ENCODE measurements at regions not wholly inside any gene's neighbourhood (a gene's known extent, or its start where the extent isn't known, plus 50 kb on each side); places are given as distances from the start of the nearest gene placed in this dataset.
"Not testable (repeated sequence)": the region's sequence is repeated elsewhere in the genome, so short reads cannot be mapped to it uniquely, and the experiment has no call there.

DNA sequence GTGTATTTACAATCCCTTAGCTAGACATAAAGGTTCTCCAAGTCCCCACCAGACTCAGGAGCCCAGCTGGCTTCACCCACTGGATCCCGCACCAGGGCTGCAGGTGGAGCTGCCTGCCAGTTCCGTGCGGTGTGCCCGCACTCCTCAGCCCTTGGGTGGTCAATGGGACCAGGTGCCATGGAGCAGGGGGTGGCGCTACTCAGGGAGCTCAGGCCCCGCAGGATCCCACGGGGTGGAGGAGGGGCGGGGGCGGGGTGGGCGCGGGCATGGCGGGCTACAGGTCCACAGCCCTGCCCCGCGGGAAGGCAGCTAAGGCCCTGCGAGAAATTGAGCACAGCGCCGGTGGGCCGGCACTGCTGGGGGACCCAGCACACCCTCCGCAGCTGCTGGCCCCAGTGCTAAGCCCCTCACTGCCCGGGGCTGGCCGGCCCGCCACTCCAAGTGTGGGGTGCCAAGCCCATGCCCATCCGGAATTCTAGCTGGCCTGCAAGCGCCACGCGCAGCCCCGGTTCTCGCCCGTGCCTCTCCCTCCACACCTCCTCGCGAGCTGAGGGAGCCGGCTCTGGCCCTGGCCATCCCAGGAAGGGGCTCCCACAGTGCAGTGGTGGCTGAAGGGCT, 99.8 kb upstream of the STARD4 start:
- H3K4me1 ChIP-seq; H3K4me3 ChIP-seq; DNase-seq (ENCODE audit: low spot score in 2 of 2); H3K36me3 ChIP-seq (replicated peaks); in situ Hi-C loops (cut with MboI; ENCODE audit: low sequenced_read_pairs); H3K27me3 ChIP-seq (ENCODE audit: low read depth); H3K9me3 ChIP-seq: not testable (repeated sequence)

GRCh38 chr5:111606194-111606593, 93.9 kb upstream of the STARD4 start:
- in situ Hi-C loops (cut with MboI; ENCODE audit: low sequenced_read_pairs) = no loop called here
- H3K4me3 ChIP-seq = no peak overlapping the region
- H3K27me3 ChIP-seq (ENCODE audit: low read depth) = no peaks in the 10 kb centered on the region
- no peaks in the 10 kb centered on the region for H3K9me3 ChIP-seq
- no peaks in the 10 kb centered on the region for H3K36me3 ChIP-seq (replicated peaks)
- H3K4me1 ChIP-seq = no peaks in the 10 kb centered on the region
- no peak for DNase-seq (ENCODE audit: low spot score in 2 of 2)

GRCh38 chr5:111603446-111603827, 91.1 kb upstream of the STARD4 start:
- no peak for DNase-seq (ENCODE audit: low spot score in 2 of 2)
- H3K9me3 ChIP-seq = no peaks in the 10 kb centered on the region; the same call in 1 of the 2 replicates
- no peak overlapping the region for H3K4me3 ChIP-seq
- in situ Hi-C loops (cut with MboI; ENCODE audit: low sequenced_read_pairs) = no loop called here
- H3K4me1 ChIP-seq = no peaks in the 10 kb centered on the region
- H3K27me3 ChIP-seq (ENCODE audit: low read depth) = no peaks in the 10 kb centered on the region
- H3K36me3 ChIP-seq (replicated peaks) = no peaks in the 10 kb centered on the region

DNA sequence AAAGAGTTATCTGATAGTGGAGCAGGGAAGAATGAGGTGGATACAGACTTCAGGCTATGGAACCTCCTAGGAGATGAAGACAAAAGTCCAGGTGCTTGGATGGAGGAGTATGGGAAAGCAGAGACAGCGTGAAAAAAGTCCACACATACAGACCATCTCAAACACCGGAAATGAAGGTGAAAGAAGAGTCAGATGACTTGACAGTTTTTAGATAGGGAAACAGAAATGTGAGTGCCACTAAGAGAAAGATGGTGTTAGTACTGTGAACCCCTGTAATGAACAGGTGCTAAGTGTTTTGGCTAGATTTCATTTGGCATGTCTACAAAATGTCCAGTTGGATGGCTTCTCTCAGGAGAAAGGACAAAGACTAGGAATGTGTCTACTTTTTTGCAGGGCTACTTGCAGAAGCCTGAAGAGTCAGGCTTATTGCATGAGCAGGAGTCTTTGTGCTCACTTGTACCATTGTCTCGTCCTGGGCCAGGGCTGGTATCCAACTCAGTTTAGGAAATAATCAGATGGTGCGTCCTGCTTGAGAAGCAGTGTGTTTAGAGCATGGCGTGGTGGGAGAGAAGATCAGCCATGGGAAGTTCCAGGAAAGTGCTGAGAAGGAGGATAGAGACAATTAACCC, 90.6 kb upstream of the STARD4 start:
- no peaks in the 10 kb centered on the region for H3K4me1 ChIP-seq
- in situ Hi-C loops (cut with MboI; ENCODE audit: low sequenced_read_pairs) = no loop called here
- no peaks in the 10 kb centered on the region for H3K36me3 ChIP-seq (replicated peaks)
- no peaks in the 10 kb centered on the region for H3K27me3 ChIP-seq (ENCODE audit: low read depth)
- H3K4me3 ChIP-seq = no peak overlapping the region
- H3K9me3 ChIP-seq = no peaks in the 10 kb centered on the region; the same call in 1 of the 2 replicates
- no peak for DNase-seq (ENCODE audit: low spot score in 2 of 2)

DNA sequence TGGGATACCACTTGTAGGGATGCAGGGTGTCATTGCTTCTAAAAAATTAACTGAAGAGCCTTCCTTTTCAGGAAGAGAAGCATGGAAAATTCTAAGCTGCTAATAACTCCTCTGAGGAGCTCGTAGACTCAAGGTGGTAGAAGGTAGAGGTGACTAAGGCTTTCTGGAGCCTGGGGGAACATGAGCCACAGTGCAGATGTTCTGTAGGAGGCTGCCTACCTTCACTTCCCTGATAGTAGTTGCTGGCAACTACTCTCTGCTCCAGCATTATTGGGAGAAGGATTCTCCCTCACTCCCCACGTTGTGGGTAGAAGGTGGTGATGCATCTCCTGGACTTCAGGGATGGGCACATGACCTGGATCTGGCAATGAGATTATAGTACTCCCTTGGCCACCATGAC, 86.7 kb upstream of the STARD4 start:
- H3K36me3 ChIP-seq (replicated peaks) = no peaks in the 10 kb centered on the region
- DNase-seq (ENCODE audit: low spot score in 2 of 2) = no peak
- H3K4me1 ChIP-seq = no peaks in the 10 kb centered on the region
- no peak overlapping the region for H3K4me3 ChIP-seq
- no peaks in the 10 kb centered on the region for H3K27me3 ChIP-seq (ENCODE audit: low read depth)
- in situ Hi-C loops (cut with MboI; ENCODE audit: low sequenced_read_pairs) = no loop called here
- no peaks in the 10 kb centered on the region; the same call in 1 of the 2 replicates for H3K9me3 ChIP-seq

DNA sequence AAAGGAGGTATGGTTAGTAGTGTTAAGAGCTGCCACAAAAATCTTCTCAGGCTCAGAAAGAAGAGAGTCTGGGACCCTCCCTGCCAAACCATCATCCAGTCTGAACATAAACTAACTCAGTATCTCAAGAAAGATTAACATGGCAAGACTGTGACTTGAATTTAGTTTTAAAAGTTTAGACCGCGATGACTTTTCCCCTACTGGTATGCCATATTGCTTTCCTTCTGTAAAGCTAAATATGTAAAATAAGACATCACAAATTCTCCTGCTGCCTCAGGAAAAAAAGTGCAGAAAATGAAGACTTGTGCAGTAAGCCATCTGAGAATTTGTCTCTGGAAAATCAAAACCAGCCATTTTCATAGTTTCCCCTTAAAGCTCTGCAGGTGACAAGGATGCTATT, 85.2 kb upstream of the STARD4 start:
- in situ Hi-C loops (cut with MboI; ENCODE audit: low sequenced_read_pairs) = no loop called here
- DNase-seq (ENCODE audit: low spot score in 2 of 2) = no peak

GRCh38 chr5:111596705-111597104, 84.4 kb upstream of the STARD4 start:
- no peaks in the 10 kb centered on the region; the same call in 1 of the 2 replicates for H3K9me3 ChIP-seq
- H3K27me3 ChIP-seq (ENCODE audit: low read depth) = no peaks in the 10 kb centered on the region
- H3K36me3 ChIP-seq (replicated peaks) = no peaks in the 10 kb centered on the region
- no peaks in the 10 kb centered on the region for H3K4me1 ChIP-seq
- H3K4me3 ChIP-seq = no peak overlapping the region
- DNase-seq (ENCODE audit: low spot score in 2 of 2) = no peak
- in situ Hi-C loops (cut with MboI; ENCODE audit: low sequenced_read_pairs) = no loop called here

More for the DNA sequence above, 85.2 kb upstream of the STARD4 start:
- H3K4me3 ChIP-seq = no peak overlapping the region
- no peaks in the 10 kb centered on the region for H3K36me3 ChIP-seq (replicated peaks)
- H3K9me3 ChIP-seq = no peaks in the 10 kb centered on the region; the same call in 1 of the 2 replicates
- H3K4me1 ChIP-seq = no peaks in the 10 kb centered on the region
- no peaks in the 10 kb centered on the region for H3K27me3 ChIP-seq (ENCODE audit: low read depth)

GRCh38 chr5:111595425-111595824, 83.1 kb upstream of the STARD4 start:
- H3K9me3 ChIP-seq = no peaks in the 10 kb centered on the region; the same call in 1 of the 2 replicates
- DNase-seq (ENCODE audit: low spot score in 2 of 2) = no peak

DNA sequence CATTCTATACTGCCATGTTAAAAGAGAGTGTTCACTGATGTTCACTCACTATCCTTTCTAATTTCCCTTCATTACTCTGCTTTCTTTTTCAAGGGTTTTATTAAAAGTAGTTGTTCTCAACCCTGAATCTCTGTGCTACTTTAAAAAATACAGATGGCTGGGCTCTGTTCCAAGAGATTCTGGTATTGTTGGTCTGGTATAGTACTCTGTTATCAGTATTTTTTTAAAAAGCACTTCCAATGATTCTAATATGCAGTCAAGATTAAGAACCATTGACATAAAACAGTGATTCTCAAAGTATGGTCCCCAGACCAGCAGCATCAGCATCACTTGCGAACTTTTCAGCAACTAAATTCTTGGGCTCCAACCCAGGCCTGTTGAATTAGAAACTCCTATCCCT, 77.0 kb upstream of the STARD4 start:
- Histone ChIP-seq H3K9me3 (no peaks in the 10 kb centered on the region), H3K27me3 (ENCODE audit: low read depth) (no peaks in the 10 kb centered on the region), H3K4me1 (no peaks in the 10 kb centered on the region)

More at GRCh38 chr5:111595425-111595824, 83.1 kb upstream of the STARD4 start:
- H3K36me3 ChIP-seq (replicated peaks) = no peaks in the 10 kb centered on the region
- no peak overlapping the region for H3K4me3 ChIP-seq
- in situ Hi-C loops (cut with MboI; ENCODE audit: low sequenced_read_pairs) = no loop called here
- H3K27me3 ChIP-seq (ENCODE audit: low read depth) = no peaks in the 10 kb centered on the region
- H3K4me1 ChIP-seq = no peaks in the 10 kb centered on the region

DNA sequence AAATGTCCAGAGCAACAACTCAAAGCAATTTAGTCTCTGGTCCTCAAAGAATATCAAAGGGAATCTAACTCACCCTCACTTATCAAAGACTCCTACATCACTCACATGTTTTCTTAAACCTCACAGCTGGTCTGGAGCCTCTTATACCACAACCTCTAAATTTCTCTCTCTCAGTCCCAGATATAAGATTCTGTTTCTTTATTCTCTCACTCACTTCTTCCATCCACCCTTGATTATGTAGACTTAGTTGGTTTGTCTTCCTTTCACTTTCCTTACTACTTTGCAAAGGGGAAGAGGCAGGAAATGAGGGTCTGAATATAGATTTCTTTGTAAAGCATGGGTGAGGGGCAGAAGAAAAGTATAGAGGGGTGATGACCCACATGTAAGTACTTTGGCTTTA, 75.4 kb upstream of the STARD4 start:
- Histone ChIP-seq H3K27me3 (ENCODE audit: low read depth) (no peaks in the 10 kb centered on the region), H3K4me1 (no peaks in the 10 kb centered on the region), H3K4me3 (no peak overlapping the region), H3K36me3 (replicated peaks) (no peaks in the 10 kb centered on the region), H3K9me3 (no peaks in the 10 kb centered on the region)
- DNase-seq (ENCODE audit: low spot score in 2 of 2) = no peak
- in situ Hi-C loops (cut with MboI; ENCODE audit: low sequenced_read_pairs) = no loop called here

More for the DNA sequence above, 77.0 kb upstream of the STARD4 start:
- DNase-seq (ENCODE audit: low spot score in 2 of 2) = no peak
- in situ Hi-C loops (cut with MboI; ENCODE audit: low sequenced_read_pairs) = no loop called here
- Histone ChIP-seq H3K4me3 (no peak overlapping the region), H3K36me3 (replicated peaks) (no peaks in the 10 kb centered on the region)

GRCh38 chr5:111585946-111586345, 73.6 kb upstream of the STARD4 start:
- H3K4me1 ChIP-seq = no peaks in the 10 kb centered on the region
- H3K4me3 ChIP-seq = no peak overlapping the region
- no peaks in the 10 kb centered on the region for H3K9me3 ChIP-seq
- DNase-seq (ENCODE audit: low spot score in 2 of 2) = no peak
- no peaks in the 10 kb centered on the region for H3K36me3 ChIP-seq (replicated peaks)
- in situ Hi-C loops (cut with MboI; ENCODE audit: low sequenced_read_pairs) = no loop called here
- H3K27me3 ChIP-seq (ENCODE audit: low read depth) = no peaks in the 10 kb centered on the region

DNA sequence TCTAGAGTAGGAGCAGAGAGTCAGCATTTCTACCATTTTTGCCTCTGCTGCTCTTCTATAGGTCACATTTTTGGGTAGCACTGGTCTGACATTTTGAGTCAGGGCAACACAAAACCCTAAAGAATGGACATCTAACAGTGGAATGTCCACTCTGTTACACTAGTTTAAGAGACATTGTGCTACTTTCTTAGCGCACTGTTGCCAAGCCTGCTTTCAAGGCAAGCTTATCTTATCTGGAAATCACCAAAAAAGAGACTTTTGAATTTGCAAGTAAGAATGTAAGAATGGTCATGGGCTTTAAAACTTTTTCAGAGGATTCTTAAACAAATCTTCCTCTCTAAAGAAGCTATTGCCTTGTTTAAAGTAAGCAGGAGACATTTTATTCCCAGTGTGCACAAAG, 73.0 kb upstream of the STARD4 start:
- H3K9me3 ChIP-seq = no peaks in the 10 kb centered on the region

DNA sequence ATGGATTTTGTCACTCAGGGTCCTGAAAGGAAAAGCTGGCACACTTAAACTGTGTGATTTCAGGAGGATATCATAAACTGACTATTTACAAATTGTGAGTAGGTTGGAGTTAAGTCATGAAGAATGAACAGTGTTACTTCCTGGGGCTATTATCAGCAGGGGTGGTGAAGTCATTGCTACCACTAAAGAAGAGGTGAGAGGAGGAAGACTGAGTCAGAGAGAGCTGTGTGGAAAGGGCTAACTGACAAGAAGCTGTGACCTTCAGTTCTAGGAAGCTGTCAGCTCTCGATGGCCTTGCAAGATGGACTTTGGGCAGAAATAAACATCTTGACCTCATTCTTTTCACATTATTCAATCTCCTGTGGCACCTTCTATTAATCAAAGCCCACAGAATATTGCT, 72.3 kb upstream of the STARD4 start:
- no peaks in the 10 kb centered on the region for H3K9me3 ChIP-seq
- no peaks in the 10 kb centered on the region for H3K27me3 ChIP-seq (ENCODE audit: low read depth)
- in situ Hi-C loops (cut with MboI; ENCODE audit: low sequenced_read_pairs) = no loop called here
- no peak for DNase-seq (ENCODE audit: low spot score in 2 of 2)
- H3K4me3 ChIP-seq = no peak overlapping the region
- H3K4me1 ChIP-seq = no peaks in the 10 kb centered on the region
- no peaks in the 10 kb centered on the region for H3K36me3 ChIP-seq (replicated peaks)

More for the DNA sequence above, 73.0 kb upstream of the STARD4 start:
- Histone ChIP-seq H3K27me3 (ENCODE audit: low read depth) (no peaks in the 10 kb centered on the region), H3K4me1 (no peaks in the 10 kb centered on the region), H3K36me3 (replicated peaks) (no peaks in the 10 kb centered on the region), H3K4me3 (no peak overlapping the region)
- no peak for DNase-seq (ENCODE audit: low spot score in 2 of 2)
- in situ Hi-C loops (cut with MboI; ENCODE audit: low sequenced_read_pairs) = no loop called here

- in situ Hi-C loops (cut with MboI; ENCODE audit: low sequenced_read_pairs) = no loop called here
- H3K4me3 ChIP-seq = no peak overlapping the region
- no peaks in the 10 kb centered on the region for H3K9me3 ChIP-seq
- H3K4me1 ChIP-seq = no peaks in the 10 kb centered on the region
- no peaks in the 10 kb centered on the region for H3K27me3 ChIP-seq (ENCODE audit: low read depth)
- no peak for DNase-seq (ENCODE audit: low spot score in 2 of 2)
- no peaks in the 10 kb centered on the region for H3K36me3 ChIP-seq (replicated peaks)
Observed at GRCh38 chr5:111583758-111584203, 71.4 kb upstream of the STARD4 start.
